GM23338 (cell line): ENCODE measurements at regions not wholly inside any gene's neighbourhood (a gene's known extent, or its start where the extent isn't known, plus 50 kb on each side); places are given as distances from the start of the nearest gene placed in this dataset.

Source experiments
- CREB1 ChIP-seq: fragments of 250-450 bp; sonication (Bioruptor Pico); IDR thresholded peaks from 2 replicates; pipeline ENCODE4 v1.5.0; 2020; ENCODE audit warnings: low read depth, mild to moderate bottlenecking, moderate library complexity
- CTCF ChIP-seq, 2 experiments: fragments of 200-600 bp in 1 of 2; sonication (generic) in 1 of 2; conservative IDR thresholded peaks; 2 replicates each; pipeline versions ENCODE4 v1.5.1 to v1.6.1; 2016 to 2017; ENCODE audit warnings: antibody characterized with exemption in 2 of 2, low read depth in 2 of 2, mild to moderate bottlenecking in 2 of 2, moderate library complexity in 1 of 2
- EZH2 ChIP-seq: fragments of 200-600 bp; sonication (generic); IDR thresholded peaks from one replicate; pipeline ENCODE4 v1.8.0; 2017; ENCODE audit warnings: antibody characterized with exemption, mild to moderate bottlenecking, low read depth; ENCODE audit not compliant: unreplicated experiment
- EZH2phosphoT487 ChIP-seq: fragments of 200-600 bp; sonication (generic); IDR thresholded peaks from one replicate; pipeline ENCODE4 v1.8.1; 2018; ENCODE audit warnings: antibody characterized with exemption; ENCODE audit not compliant: unreplicated experiment
- JUNB ChIP-seq: IDR thresholded peaks from one replicate; pipeline ENCODE4 v1.6.1; 2016; ENCODE audit warnings: antibody characterized with exemption; ENCODE audit not compliant: unreplicated experiment
- NANOG ChIP-seq: IDR thresholded peaks from 2 replicates; pipeline ENCODE4 v1.6.1; 2016; ENCODE audit warnings: antibody characterized with exemption, borderline replicate concordance
- POLR2AphosphoS5 ChIP-seq: IDR thresholded peaks from 2 replicates; pipeline ENCODE4 v1.6.1; 2016; ENCODE audit warnings: antibody characterized with exemption, low read depth
- REST ChIP-seq: IDR thresholded peaks from one replicate; pipeline ENCODE4 v1.6.1; 2018; ENCODE audit warnings: antibody characterized with exemption; ENCODE audit not compliant: unreplicated experiment
- ZNF114 ChIP-seq: fragments of 250-450 bp; sonication (Bioruptor Pico); IDR thresholded peaks from 2 replicates; pipeline ENCODE4 v1.5.0; 2020; ENCODE audit warnings: mild to moderate bottlenecking, moderate library complexity
- ZNF331 ChIP-seq: fragments of 250-450 bp; sonication (Bioruptor Pico); IDR thresholded peaks from 2 replicates; pipeline ENCODE4 v1.5.0; 2020; ENCODE audit warnings: low read depth, mild to moderate bottlenecking, moderate library complexity
- ZNF462 ChIP-seq: fragments of 250-450 bp; sonication (Bioruptor Pico); IDR thresholded peaks from 2 replicates; pipeline ENCODE4 v1.5.0; 2020; ENCODE audit warnings: mild to moderate bottlenecking, moderate library complexity

GRCh38 chr1:79815115-79815514 lies 808.6 kb upstream of the ADGRL4 start:
- TF ChIP-seq CTCF (conservative IDR thresholded peaks at IDR 0.05; ENCODE audit: low read depth in 2 of 2): no peak
- TF ChIP-seq CREB1 (CRISPR knock-in tag): no peak
- no peak for TF ChIP-seq EZH2phosphoT487
- no peak for TF ChIP-seq JUNB
- no peak for TF ChIP-seq POLR2AphosphoS5
- TF ChIP-seq EZH2: no peak
- no peak for TF ChIP-seq REST
- no peak for TF ChIP-seq NANOG
- no peak for TF ChIP-seq ZNF331 (CRISPR knock-in tag)
- TF ChIP-seq ZNF462 (CRISPR knock-in tag): no peak
- no peak for TF ChIP-seq ZNF114
